ENCODE measurements at regions not wholly inside any gene's neighbourhood (a gene's known extent, or its start where the extent isn't known, plus 50 kb on each side); places are given as distances from the start of the nearest gene placed in this dataset.
"Not testable (repeated sequence)": the region's sequence is repeated elsewhere in the genome, so short reads cannot be mapped to it uniquely, and the experiment has no call there.

GRCh38 chr18:2199060-2199459, 372.2 kb downstream of the METTL4 start:
- no peak for DNase-seq

GRCh38 chr18:2201036-2201600, 370.2 kb downstream of the METTL4 start:
- no peak for DNase-seq

- DNase-seq, result no peak
Observed at GRCh38 chr18:2204736-2205135, 366.6 kb downstream of the METTL4 start.

GRCh38 chr18:2207294-2207693, 364.0 kb downstream of the METTL4 start:
- DNase-seq, result no peak

GRCh38 chr18:2212598-2213205, 358.6 kb downstream of the METTL4 start:
- DNase-seq, result no peak

GRCh38 chr18:2213905-2214304, 357.4 kb downstream of the METTL4 start:
- DNase-seq, result no peak

GRCh38 chr18:2217356-2217755, 353.9 kb downstream of the METTL4 start:
- no peak for DNase-seq

- DNase-seq, result no peak
Observed at GRCh38 chr18:2218101-2218500, 353.2 kb downstream of the METTL4 start.

GRCh38 chr18:2219706-2220105, 351.6 kb downstream of the METTL4 start:
- DNase-seq, result no peak

GRCh38 chr18:2222270-2223185, 348.8 kb downstream of the METTL4 start:
- DNase-seq, result no peak

- DNase-seq, result no peak
Observed at GRCh38 chr18:2223449-2223848, 347.9 kb downstream of the METTL4 start.

GRCh38 chr18:2223849-2224248, 347.5 kb downstream of the METTL4 start:
- no peak for DNase-seq

- no peak for DNase-seq
Observed at GRCh38 chr18:2236232-2236631, 335.1 kb downstream of the METTL4 start.

- DNase-seq, result no peak
Observed at GRCh38 chr18:2237706-2238105, 333.6 kb downstream of the METTL4 start.

- no peak for DNase-seq
Observed at GRCh38 chr18:2240311-2240705, 331.0 kb downstream of the METTL4 start.

GRCh38 chr18:2244641-2245040, 326.7 kb downstream of the METTL4 start:
- no peak for DNase-seq

GRCh38 chr18:2247101-2247500, 324.2 kb downstream of the METTL4 start:
- DNase-seq, result not testable (repeated sequence)

- DNase-seq, result no peak
Observed at GRCh38 chr18:2254977-2255376, 316.3 kb downstream of the METTL4 start.

- no peak for DNase-seq
Observed at GRCh38 chr18:2256577-2256976, 314.7 kb downstream of the METTL4 start.

GRCh38 chr18:2258954-2259353, 312.4 kb downstream of the METTL4 start:
- no peak for DNase-seq

- DNase-seq, result no peak
Observed at GRCh38 chr18:2263303-2263890, 307.9 kb downstream of the METTL4 start.

GRCh38 chr18:2274613-2275012, 296.7 kb downstream of the METTL4 start:
- no peak for DNase-seq

GRCh38 chr18:2281086-2281485, 290.2 kb downstream of the METTL4 start:
- DNase-seq, result no peak

Measured in activated effector memory CD4-positive, alpha-beta T cell treated with anti-CD3 and anti-CD28 coated beads, Interleukin-2, amount 50 U/mL, for 16 hours (primary cell).